ENCODE measurements at regions not wholly inside any gene's neighbourhood (a gene's known extent, or its start where the extent isn't known, plus 50 kb on each side); places are given as distances from the start of the nearest gene placed in this dataset.

- Histone ChIP-seq H2AFZ (ENCODE audit: control insufficient read depth, low read length) (no peak overlapping the region), H3K4me3 (ENCODE audit: control insufficient read depth in 2 of 3, extremely low read depth in 1 of 3, insufficient read depth in 2 of 3, low read depth in 1 of 3, low read length in 3 of 3) (no peak overlapping the region), H3K4me2 (ENCODE audit: control insufficient read depth, extremely low read depth, insufficient read depth, low read depth, low read length) (no peak overlapping the region), H3K79me2 (ENCODE audit: control insufficient read depth, insufficient read depth, low read length) (no peaks in the 10 kb centered on the region), H3K9me3 (ENCODE audit: control insufficient read depth, low read depth, low read length) (no peaks in the 10 kb centered on the region), H4K20me1 (ENCODE audit: control insufficient read depth, extremely low read depth, insufficient read depth, low read length) (no peaks in the 10 kb centered on the region), H3K9ac (ENCODE audit: control insufficient read depth, extremely low read depth, insufficient read depth, low read length) (no peak overlapping the region), H3K27me3 (ENCODE audit: control insufficient read depth, extremely low read depth, insufficient read depth, low read length) (peaks cover 5% of the 10 kb centered on the region), H3K9me1 (ENCODE audit: control insufficient read depth, extremely low read depth, insufficient read depth, low read length) (no peaks in the 10 kb centered on the region), H3K36me3 (ENCODE audit: control insufficient read depth in 2 of 2, extremely low read depth in 1 of 2, insufficient read depth in 2 of 2, low read length in 2 of 2) (no peaks in the 10 kb centered on the region), H3K4me1 (ENCODE audit: control insufficient read depth, extremely low read depth, insufficient read depth, low read length) (no peaks in the 10 kb centered on the region), H3K27ac (ENCODE audit: control insufficient read depth, insufficient read depth, low read length) (no peak overlapping the region)
- peak; percentile 5 for FAIRE-seq
- no peak for TF ChIP-seq CTCF (optimal IDR thresholded peaks at IDR 0.05 in 1 of 3, IDR thresholded peaks at IDR 0.05 in 1 of 3, conservative IDR thresholded peaks at IDR 0.05 in 1 of 3; ENCODE audit: extremely low read depth in 1 of 3, insufficient read depth in 2 of 3, low read length in 3 of 3)
- TF ChIP-seq EZH2 (IDR thresholded peaks at IDR 0.05; ENCODE audit: low read length) = no peak
- no peak for DNase-seq (ENCODE audit: low read depth, low spot score)
- dilution Hi-C loops (cut with MboI; ENCODE audit: extremely low pct_ligation_motif_present, low sequenced_read_pairs) = no loop called here
Observed at GRCh38 chr10:34045571-34046190, 711.2 kb upstream of the NRP1 start.

GRCh38 chr10:34041871-34042270, 707.4 kb upstream of the NRP1 start:
- no peaks in the 10 kb centered on the region for H3K27me3 ChIP-seq (ENCODE audit: control insufficient read depth, extremely low read depth, insufficient read depth, low read length)
- dilution Hi-C loops (cut with MboI; ENCODE audit: extremely low pct_ligation_motif_present, low sequenced_read_pairs) = no loop called here
- no peak overlapping the region for H3K27ac ChIP-seq (ENCODE audit: control insufficient read depth, insufficient read depth, low read length)
- H3K4me2 ChIP-seq (ENCODE audit: control insufficient read depth, extremely low read depth, insufficient read depth, low read depth, low read length) = no peak overlapping the region
- H3K4me1 ChIP-seq (ENCODE audit: control insufficient read depth, extremely low read depth, insufficient read depth, low read length) = no peaks in the 10 kb centered on the region
- FAIRE-seq = no peak
- no peak overlapping the region for H3K9ac ChIP-seq (ENCODE audit: control insufficient read depth, extremely low read depth, insufficient read depth, low read length)
- no peak for TF ChIP-seq CTCF (optimal IDR thresholded peaks at IDR 0.05 in 1 of 3, IDR thresholded peaks at IDR 0.05 in 1 of 3, conservative IDR thresholded peaks at IDR 0.05 in 1 of 3; ENCODE audit: extremely low read depth in 1 of 3, insufficient read depth in 2 of 3, low read length in 3 of 3)
- TF ChIP-seq EZH2 (IDR thresholded peaks at IDR 0.05; ENCODE audit: low read length) = no peak
- H4K20me1 ChIP-seq (ENCODE audit: control insufficient read depth, extremely low read depth, insufficient read depth, low read length) = no peaks in the 10 kb centered on the region
- H3K4me3 ChIP-seq (ENCODE audit: control insufficient read depth in 2 of 3, extremely low read depth in 1 of 3, insufficient read depth in 2 of 3, low read depth in 1 of 3, low read length in 3 of 3) = no peak overlapping the region
- no peak overlapping the region for H2AFZ ChIP-seq (ENCODE audit: control insufficient read depth, low read length)
- H3K79me2 ChIP-seq (ENCODE audit: control insufficient read depth, insufficient read depth, low read length) = no peaks in the 10 kb centered on the region
- no peak for DNase-seq (ENCODE audit: low read depth, low spot score)
- no peaks in the 10 kb centered on the region for H3K36me3 ChIP-seq (ENCODE audit: control insufficient read depth in 2 of 2, extremely low read depth in 1 of 2, insufficient read depth in 2 of 2, low read length in 2 of 2)
- no peaks in the 10 kb centered on the region for H3K9me3 ChIP-seq (ENCODE audit: control insufficient read depth, low read depth, low read length)
- H3K9me1 ChIP-seq (ENCODE audit: control insufficient read depth, extremely low read depth, insufficient read depth, low read length) = no peaks in the 10 kb centered on the region

Data from keratinocyte (primary cell).